ENCODE measurements at regions not wholly inside any gene's neighbourhood (a gene's known extent, or its start where the extent isn't known, plus 50 kb on each side); places are given as distances from the start of the nearest gene placed in this dataset.

DNA sequence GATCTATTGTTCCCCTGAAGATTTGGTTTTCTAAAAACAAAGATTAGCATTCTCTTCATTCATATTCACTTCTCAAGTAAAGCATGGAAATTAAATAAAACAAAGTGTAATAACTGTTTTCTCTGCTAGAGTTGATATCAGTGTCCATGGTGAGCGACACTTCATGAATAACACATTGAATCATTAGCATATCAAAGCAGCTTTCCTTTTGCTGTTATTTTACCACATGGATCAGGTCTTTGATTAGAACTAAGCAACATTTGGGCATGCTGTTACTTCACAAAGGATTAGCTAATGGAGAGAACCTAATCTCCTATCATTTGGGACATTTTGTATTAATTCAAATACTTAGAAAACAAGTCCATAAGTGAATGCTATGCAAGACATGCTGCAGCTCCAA is 368.8 kb upstream of the CDH19 start:
- TF ChIP-seq EZH2phosphoT487 (IDR thresholded peaks at IDR 0.05) (no peak), EZH2 (IDR thresholded peaks at IDR 0.05) (no peak)
- TF ChIP-seq, protein P1, sequence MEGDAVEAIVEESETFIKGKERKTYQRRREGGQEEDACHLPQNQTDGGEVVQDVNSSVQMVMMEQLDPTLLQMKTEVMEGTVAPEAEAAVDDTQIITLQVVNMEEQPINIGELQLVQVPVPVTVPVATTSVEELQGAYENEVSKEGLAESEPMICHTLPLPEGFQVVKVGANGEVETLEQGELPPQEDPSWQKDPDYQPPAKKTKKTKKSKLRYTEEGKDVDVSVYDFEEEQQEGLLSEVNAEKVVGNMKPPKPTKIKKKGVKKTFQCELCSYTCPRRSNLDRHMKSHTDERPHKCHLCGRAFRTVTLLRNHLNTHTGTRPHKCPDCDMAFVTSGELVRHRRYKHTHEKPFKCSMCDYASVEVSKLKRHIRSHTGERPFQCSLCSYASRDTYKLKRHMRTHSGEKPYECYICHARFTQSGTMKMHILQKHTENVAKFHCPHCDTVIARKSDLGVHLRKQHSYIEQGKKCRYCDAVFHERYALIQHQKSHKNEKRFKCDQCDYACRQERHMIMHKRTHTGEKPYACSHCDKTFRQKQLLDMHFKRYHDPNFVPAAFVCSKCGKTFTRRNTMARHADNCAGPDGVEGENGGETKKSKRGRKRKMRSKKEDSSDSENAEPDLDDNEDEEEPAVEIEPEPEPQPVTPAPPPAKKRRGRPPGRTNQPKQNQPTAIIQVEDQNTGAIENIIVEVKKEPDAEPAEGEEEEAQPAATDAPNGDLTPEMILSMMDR (IDR thresholded peaks at IDR 0.05), result no peak
